Astrocyte of the cerebellum (primary cell): ENCODE measurements at regions not wholly inside any gene's neighbourhood (a gene's known extent, or its start where the extent isn't known, plus 50 kb on each side); places are given as distances from the start of the nearest gene placed in this dataset.

ENCODE experiments used
- DNase-seq: peaks from one replicate; pipeline ENCODE4 v3.0.0-alpha.2; 2011; ENCODE audit warnings: low read depth
- H3K4me3 ChIP-seq: 2 replicates; pipeline ENCODE4 v1.5.1; 2011; ENCODE audit warnings: mild to moderate bottlenecking, low read depth, low read length, moderate library complexity
- CTCF ChIP-seq: IDR thresholded peaks from 2 replicates; pipeline ENCODE4 v1.5.1; 2012; ENCODE audit warnings: low read length, low read depth, moderate library complexity, mild to moderate bottlenecking; ENCODE audit errors: missing control alignments
- in situ Hi-C: cut with HindIII; loops from 2 replicates; pipeline ENCODE4 v1.10.0; 2017; ENCODE audit warnings: low sequenced_read_pairs

- no peak for TF ChIP-seq CTCF
- in situ Hi-C loops: no loop called here
- DNase-seq: no peak
- H3K4me3 ChIP-seq: no peak overlapping the region
These were observed 180.1 kb upstream of the APCDD1 start for GRCh38 chr18:10274301-10274700.

DNA sequence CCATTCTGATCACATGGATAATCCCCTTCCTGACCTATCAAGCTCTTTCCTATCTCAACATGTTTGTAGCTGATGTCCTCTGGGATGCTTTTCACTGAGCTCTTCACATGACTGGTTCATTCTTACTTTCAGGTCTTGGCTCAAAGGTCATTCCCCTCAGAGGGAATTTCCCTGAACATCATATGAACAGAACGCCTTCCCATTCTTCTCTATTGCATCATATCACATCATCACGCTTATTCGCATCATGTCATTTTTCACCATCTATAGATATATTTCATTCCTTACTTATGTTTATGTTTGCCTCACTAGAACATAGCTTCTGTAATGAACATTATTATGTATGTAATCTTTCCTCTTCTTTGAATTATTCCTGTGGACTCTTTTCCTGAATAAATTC is 178.9 kb upstream of the APCDD1 start:
- H3K4me3 ChIP-seq: no peak overlapping the region
- in situ Hi-C loops: no loop called here
- no peak for DNase-seq
- no peak for TF ChIP-seq CTCF

DNA sequence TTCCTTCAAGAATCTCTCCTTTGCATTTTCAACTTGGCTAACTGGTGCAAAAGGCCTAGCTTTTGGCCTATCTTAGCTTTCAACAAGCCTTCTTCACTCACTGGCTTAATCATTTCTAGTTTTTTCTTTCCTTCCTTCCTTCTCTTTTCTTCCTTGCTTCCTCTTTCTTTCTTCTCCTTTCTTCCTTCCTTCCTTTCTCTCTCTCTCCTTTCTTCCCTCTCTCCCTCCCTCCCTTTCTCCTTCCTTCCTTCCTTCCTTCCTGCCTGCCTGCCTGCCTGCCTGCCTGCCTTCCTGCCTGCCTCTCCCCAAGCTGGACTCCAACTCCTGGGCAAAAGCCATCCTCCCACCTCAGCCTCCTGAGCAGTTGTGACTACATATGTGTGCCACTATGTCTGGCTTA is 176.2 kb upstream of the APCDD1 start:
- TF ChIP-seq CTCF: no peak
- in situ Hi-C loops: no loop called here
- no peak overlapping the region for H3K4me3 ChIP-seq
- no peak for DNase-seq

GRCh38 chr18:10279471-10279870 is 175.0 kb upstream of the APCDD1 start:
- no peak for TF ChIP-seq CTCF

DNA sequence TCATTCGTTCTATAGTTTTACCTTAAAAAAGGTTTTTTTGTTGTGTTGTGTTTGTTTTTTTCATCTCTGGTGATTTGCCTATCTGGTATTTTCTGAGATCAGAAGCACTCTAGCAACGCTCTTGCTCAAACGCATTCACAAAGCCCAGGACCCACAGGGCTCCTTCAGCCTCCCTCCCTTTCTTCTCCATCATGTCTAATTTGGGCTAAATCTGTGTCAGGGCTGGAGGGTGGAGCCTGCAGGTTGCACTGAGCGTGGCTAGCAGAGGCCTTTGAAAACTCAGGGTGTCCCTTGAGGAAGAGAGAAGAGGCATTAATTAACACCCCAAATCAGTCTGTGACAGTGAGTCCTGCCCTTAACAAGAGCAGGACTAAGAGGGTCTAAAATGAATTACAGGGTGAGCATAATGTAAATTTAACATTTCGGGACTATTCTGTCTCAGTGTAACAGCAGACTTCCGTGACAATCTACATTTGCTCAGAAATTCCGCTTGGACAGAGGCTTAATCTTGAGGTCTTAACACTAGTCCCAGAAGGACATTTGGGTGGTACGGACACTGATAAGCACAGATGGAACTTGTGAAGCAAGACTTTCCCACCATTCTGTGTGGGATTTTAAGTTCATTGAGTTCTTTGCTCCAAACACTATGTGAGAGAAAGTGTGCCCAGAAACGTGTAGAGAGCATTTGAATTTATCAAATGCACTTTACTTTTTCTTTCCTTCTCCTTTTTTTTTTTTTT is 174.4 kb upstream of the APCDD1 start:
- DNase-seq: no peak
- H3K4me3 ChIP-seq: no peak overlapping the region
- TF ChIP-seq CTCF: no peak
- in situ Hi-C loops: no loop called here

More at GRCh38 chr18:10279471-10279870, 175.0 kb upstream of the APCDD1 start:
- DNase-seq: no peak
- in situ Hi-C loops: no loop called here
- H3K4me3 ChIP-seq: no peak overlapping the region

- TF ChIP-seq CTCF: no peak
- in situ Hi-C loops: no loop called here
- no peak overlapping the region for H3K4me3 ChIP-seq
- DNase-seq: no peak
These were observed 169.7 kb upstream of the APCDD1 start for GRCh38 chr18:10284540-10285282.
